Inflammatory macrophage treated with lipopolysaccharide for 1 hour (primary cell): ENCODE measurements at regions not wholly inside any gene's neighbourhood (a gene's known extent, or its start where the extent isn't known, plus 50 kb on each side); places are given as distances from the start of the nearest gene placed in this dataset.

ENCODE experiments used
- DNase-seq, 2 donors: peaks; one replicate each; pipeline ENCODE4 v3.0.0-alpha.2; 2020 to 2022

GRCh38 chr10:29183301-29183945 lies 105.4 kb upstream of the LYZL1 start:
- no peak for DNase-seq

- DNase-seq, result no peak
Measured at GRCh38 chr10:29184205-29185000, 104.5 kb upstream of the LYZL1 start.

- DNase-seq, result no peak
Measured at GRCh38 chr10:29185050-29185449, 103.8 kb upstream of the LYZL1 start.

- no peak for DNase-seq
Measured at GRCh38 chr10:29186221-29186620, 102.6 kb upstream of the LYZL1 start.

GRCh38 chr10:29189256-29189655 lies 99.6 kb upstream of the LYZL1 start:
- no peak for DNase-seq

- DNase-seq, result no peak
Measured at GRCh38 chr10:29191674-29192073, 97.2 kb upstream of the LYZL1 start.

- DNase-seq, result no peak
Measured at GRCh38 chr10:29199339-29199738, 89.5 kb upstream of the LYZL1 start.

GRCh38 chr10:29199941-29200679 lies 88.8 kb upstream of the LYZL1 start:
- no peak for DNase-seq

- no peak for DNase-seq
Measured at GRCh38 chr10:29202386-29202940, 86.4 kb upstream of the LYZL1 start.

GRCh38 chr10:29203432-29203831 lies 85.4 kb upstream of the LYZL1 start:
- no peak for DNase-seq

GRCh38 chr10:29204070-29204800 lies 84.6 kb upstream of the LYZL1 start:
- no peak for DNase-seq

- no peak for DNase-seq
Measured at GRCh38 chr10:29205787-29206186, 83.1 kb upstream of the LYZL1 start.

- DNase-seq, result no peak
Measured at GRCh38 chr10:29208845-29209244, 80.0 kb upstream of the LYZL1 start.

- DNase-seq, result no peak
Measured at GRCh38 chr10:29209830-29210229, 79.0 kb upstream of the LYZL1 start.

- no peak for DNase-seq
Measured at GRCh38 chr10:29210266-29210868, 78.5 kb upstream of the LYZL1 start.

- DNase-seq, result no peak
Measured at GRCh38 chr10:29212597-29212996, 76.3 kb upstream of the LYZL1 start.

GRCh38 chr10:29214551-29214950 lies 74.3 kb upstream of the LYZL1 start:
- no peak for DNase-seq

- no peak for DNase-seq
Measured at GRCh38 chr10:29217292-29217738, 71.6 kb upstream of the LYZL1 start.

- DNase-seq, result no peak
Measured at GRCh38 chr10:29223326-29223725, 65.5 kb upstream of the LYZL1 start.

- no peak for DNase-seq
Measured at GRCh38 chr10:29224631-29225030, 64.2 kb upstream of the LYZL1 start.

GRCh38 chr10:29227201-29227600 lies 61.7 kb upstream of the LYZL1 start:
- no peak for DNase-seq

GRCh38 chr10:29228562-29228961 lies 60.3 kb upstream of the LYZL1 start:
- DNase-seq, result no peak
